Mesendoderm (in vitro differentiated cells): ENCODE measurements at regions not wholly inside any gene's neighbourhood (a gene's known extent, or its start where the extent isn't known, plus 50 kb on each side); places are given as distances from the start of the nearest gene placed in this dataset.

Source experiments
- DNase-seq: peaks from one replicate; pipeline ENCODE4 v3.0.0; 2013
- H2AK5ac ChIP-seq: 2 replicates; pipeline ENCODE4 v1.6.1; 2013; ENCODE audit warnings: low read length, inconsistent platforms
- H2BK120ac ChIP-seq: 2 replicates; pipeline ENCODE4 v1.6.1; 2013; ENCODE audit warnings: low read depth, mild to moderate bottlenecking, low read length, moderate library complexity, mixed read lengths
- H2BK15ac ChIP-seq: replicated peaks from 2 replicates; pipeline ENCODE4 v1.6.1; 2013; ENCODE audit warnings: low read depth, mild to moderate bottlenecking, moderate library complexity
- H2BK5ac ChIP-seq: 2 replicates; pipeline ENCODE4 v1.6.1; 2013; ENCODE audit warnings: low read length, inconsistent platforms
- H3K18ac ChIP-seq: 2 replicates; pipeline ENCODE4 v1.6.1; 2013; ENCODE audit warnings: mild to moderate bottlenecking, low read length, mixed read lengths
- H3K23ac ChIP-seq: one replicate; pipeline ENCODE4 v1.6.1; 2013; ENCODE audit warnings: low read length
- H3K27ac ChIP-seq: 2 replicates; pipeline ENCODE4 v1.5.1; 2013; ENCODE audit warnings: low read depth, mild to moderate bottlenecking, inconsistent platforms, low read length, moderate library complexity
- H3K27me3 ChIP-seq: 2 replicates; pipeline ENCODE4 v1.6.1; 2013; ENCODE audit warnings: low read length, control low read depth, mild to moderate bottlenecking, inconsistent platforms; ENCODE audit not compliant: insufficient read depth, poor library complexity
- H3K36me3 ChIP-seq: 2 replicates; pipeline ENCODE4 v1.6.1; 2013; ENCODE audit warnings: low read length, inconsistent platforms; ENCODE audit not compliant: control insufficient read depth, insufficient read depth
- H3K4ac ChIP-seq: one replicate; pipeline ENCODE4 v1.6.1; 2013; ENCODE audit warnings: low read depth, mild to moderate bottlenecking, low read length, moderate library complexity
- H3K4me1 ChIP-seq: 2 replicates; pipeline ENCODE4 v1.6.1; 2013; ENCODE audit warnings: low read depth, low read length, inconsistent platforms; ENCODE audit not compliant: control insufficient read depth
- H3K4me2 ChIP-seq: 2 replicates; pipeline ENCODE4 v1.6.1; 2013; ENCODE audit warnings: low read length
- H3K4me3 ChIP-seq: 2 replicates; pipeline ENCODE4 v1.5.1; 2013; ENCODE audit warnings: mild to moderate bottlenecking, low read length
- H3K56ac ChIP-seq: one replicate; pipeline ENCODE4 v1.6.1; 2013; ENCODE audit warnings: low read length
- H3K79me1 ChIP-seq: 2 replicates; pipeline ENCODE4 v1.6.1; 2013; ENCODE audit warnings: low read length, inconsistent platforms
- H3K79me2 ChIP-seq: 2 replicates; pipeline ENCODE4 v1.6.1; 2013; ENCODE audit warnings: mild to moderate bottlenecking, low read length; ENCODE audit not compliant: control insufficient read depth, insufficient read depth
- H3K9ac ChIP-seq: 2 replicates; pipeline ENCODE4 v1.6.1; 2013; ENCODE audit warnings: low read length, inconsistent platforms
- H4K5ac ChIP-seq: one replicate; pipeline ENCODE4 v1.6.1; 2013; ENCODE audit warnings: low read length
- H4K8ac ChIP-seq: one replicate; pipeline ENCODE4 v1.6.1; 2013; ENCODE audit warnings: low read depth, mild to moderate bottlenecking, control low read depth, low read length, moderate library complexity
- WGBS: extraction: QIAGEN DNeasy Blood & Tissue Kit; methylation state at CpG from one replicate; pipeline ENCODE4 v1.1.7; 2013; ENCODE audit warnings: low lambda C conversion rate, missing lambda C conversion rate; ENCODE audit not compliant: insufficient coverage; ENCODE audit errors: extremely low coverage; 5-methylcytosine and 5-hydroxymethylcytosine counted together

DNA sequence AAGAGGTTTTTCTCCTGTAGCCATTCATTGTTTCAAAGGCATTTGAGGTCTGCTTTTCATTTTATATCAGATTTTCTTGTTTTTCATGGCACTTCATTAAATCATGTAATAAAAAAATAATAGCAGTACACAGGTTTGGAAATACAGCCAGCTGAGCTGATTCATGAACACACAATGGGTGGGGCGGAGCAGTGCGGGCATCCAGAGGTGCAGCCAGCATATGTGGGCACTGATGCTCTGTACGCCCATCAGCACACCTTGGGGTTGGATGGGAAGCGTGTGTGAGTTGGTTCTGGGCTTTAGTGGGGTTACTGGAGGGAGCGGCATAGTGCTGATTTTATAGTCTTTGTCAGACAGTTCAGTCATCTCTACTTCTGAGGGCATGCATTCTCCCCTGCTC is 54.2 kb upstream of the IRX4 start:
- Histone ChIP-seq H3K4me1 (no peaks in the 10 kb centered on the region), H3K18ac (no peak overlapping the region), H3K79me2 (no peaks in the 10 kb centered on the region), H4K8ac (no peak overlapping the region), H3K36me3 (no peaks in the 10 kb centered on the region), H3K4me2 (no peak overlapping the region), H3K23ac (no peak overlapping the region), H3K27ac (no peak overlapping the region), H3K56ac (no peak overlapping the region), H3K4ac (no peak overlapping the region), H3K9ac (no peak overlapping the region), H3K27me3 (no peaks in the 10 kb centered on the region), H2BK120ac (no peak overlapping the region), H2AK5ac (no peak overlapping the region), H2BK15ac (no peak overlapping the region), H3K4me3 (no peak overlapping the region), H2BK5ac (no peak overlapping the region), H4K5ac (no peak overlapping the region), H3K79me1 (no peaks in the 10 kb centered on the region)
- no peak for DNase-seq
- no CpG with 5 or more reads among the region's 5 CpGs for WGBS

- no peak overlapping the region for H3K4me3 ChIP-seq
- H2BK120ac ChIP-seq: no peak overlapping the region
- no peaks in the 10 kb centered on the region for H3K79me1 ChIP-seq
- H2AK5ac ChIP-seq: no peak overlapping the region
- no peak overlapping the region for H2BK15ac ChIP-seq
- no peak overlapping the region for H4K5ac ChIP-seq
- WGBS: no CpG with 5 or more reads among the region's 4 CpGs
- H3K56ac ChIP-seq: no peak overlapping the region
- H3K4ac ChIP-seq: no peak overlapping the region
- no peak overlapping the region for H2BK5ac ChIP-seq
- H3K4me2 ChIP-seq: no peak overlapping the region
- DNase-seq: peak; percentile 40
- H3K27me3 ChIP-seq: no peaks in the 10 kb centered on the region
- no peak overlapping the region for H3K9ac ChIP-seq
- no peak overlapping the region for H3K27ac ChIP-seq
- no peak overlapping the region for H3K18ac ChIP-seq
- H3K4me1 ChIP-seq: no peaks in the 10 kb centered on the region
- no peaks in the 10 kb centered on the region for H3K79me2 ChIP-seq
- no peak overlapping the region for H4K8ac ChIP-seq
- H3K36me3 ChIP-seq: no peaks in the 10 kb centered on the region
- H3K23ac ChIP-seq: no peak overlapping the region
These were observed 53.7 kb upstream of the IRX4 start for GRCh38 chr5:1936413-1936812.

- Histone ChIP-seq H2BK120ac (no peak overlapping the region), H4K8ac (no peak overlapping the region), H3K56ac (no peak overlapping the region), H3K27me3 (no peaks in the 10 kb centered on the region), H2AK5ac (no peak overlapping the region), H3K4me3 (no peak overlapping the region), H3K27ac (no peak overlapping the region), H4K5ac (no peak overlapping the region), H3K4me2 (no peak overlapping the region), H3K36me3 (no peaks in the 10 kb centered on the region), H3K4me1 (no peaks in the 10 kb centered on the region), H3K79me1 (no peaks in the 10 kb centered on the region), H3K79me2 (no peaks in the 10 kb centered on the region), H3K18ac (no peak overlapping the region), H3K9ac (no peak overlapping the region), H2BK5ac (no peak overlapping the region), H3K23ac (no peak overlapping the region), H2BK15ac (no peak overlapping the region), H3K4ac (no peak overlapping the region)
- no peak for DNase-seq
- WGBS: no CpG with 5 or more reads among the region's 20 CpGs
These were observed 52.2 kb upstream of the IRX4 start for GRCh38 chr5:1934801-1935429.

DNA sequence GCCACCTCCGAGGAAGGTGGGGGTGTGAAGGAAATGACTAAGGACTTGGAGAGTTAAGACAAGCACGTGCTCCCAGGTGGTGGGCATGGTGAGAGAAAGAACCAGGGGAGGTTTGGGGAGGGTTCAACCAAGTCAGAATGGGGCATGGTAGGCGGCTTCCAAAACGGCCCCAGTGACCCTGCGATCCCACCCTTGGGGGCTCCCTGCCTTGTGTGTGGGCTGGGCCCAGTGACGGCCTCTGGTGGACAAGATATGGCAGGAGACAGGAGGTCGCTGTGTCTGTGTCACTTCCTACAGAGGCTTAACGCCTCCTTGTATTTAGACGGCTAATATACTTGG is 51.3 kb upstream of the IRX4 start:
- H3K79me1 ChIP-seq: no peaks in the 10 kb centered on the region
- H3K4me1 ChIP-seq: no peaks in the 10 kb centered on the region
- no peak overlapping the region for H4K8ac ChIP-seq
- peak; percentile 16 for DNase-seq
- no peaks in the 10 kb centered on the region for H3K36me3 ChIP-seq
- H3K9ac ChIP-seq: no peak overlapping the region
- no peak overlapping the region for H3K4me2 ChIP-seq
- no peak overlapping the region for H2BK15ac ChIP-seq
- H2BK5ac ChIP-seq: no peak overlapping the region
- H4K5ac ChIP-seq: no peak overlapping the region
- no peak overlapping the region for H2BK120ac ChIP-seq
- no peak overlapping the region for H3K27ac ChIP-seq
- no peak overlapping the region for H3K18ac ChIP-seq
- no peaks in the 10 kb centered on the region for H3K27me3 ChIP-seq
- H3K4ac ChIP-seq: no peak overlapping the region
- H3K4me3 ChIP-seq: no peak overlapping the region
- H2AK5ac ChIP-seq: no peak overlapping the region
- no CpG with 5 or more reads among the region's 9 CpGs for WGBS
- H3K23ac ChIP-seq: no peak overlapping the region
- no peaks in the 10 kb centered on the region for H3K79me2 ChIP-seq
- H3K56ac ChIP-seq: no peak overlapping the region

DNA sequence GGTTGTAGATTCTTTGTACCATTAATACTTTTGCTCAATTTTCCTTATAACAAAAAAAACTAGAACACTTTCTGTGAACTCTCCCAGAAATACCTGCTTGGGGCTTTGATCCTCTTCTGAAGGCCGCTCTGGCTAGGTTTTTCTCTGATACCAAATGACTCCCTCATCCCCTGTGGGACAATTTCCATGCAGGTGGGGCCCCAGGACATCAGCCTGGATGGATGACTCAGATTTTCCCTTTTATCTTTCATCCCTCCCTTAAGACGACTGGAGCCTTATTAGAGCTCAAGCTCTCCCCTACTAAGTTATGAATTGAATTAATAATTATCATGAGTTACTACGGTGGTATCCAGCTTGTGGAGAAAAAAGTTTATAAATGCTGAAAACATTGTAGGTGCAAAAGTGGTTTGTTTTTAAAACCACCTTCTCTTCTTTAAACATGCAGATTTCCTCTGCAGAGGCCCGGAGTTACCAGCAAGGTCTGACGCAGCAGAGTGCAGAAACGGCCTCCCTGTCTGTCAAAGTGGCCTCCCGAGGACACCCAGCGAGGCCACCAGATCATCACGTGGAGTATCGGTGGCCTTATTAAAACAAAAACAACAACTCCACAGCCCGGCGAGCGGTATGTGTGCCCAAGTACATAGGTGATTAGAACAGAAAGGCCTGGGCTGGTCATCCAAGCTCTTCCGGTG is 50.8 kb upstream of the IRX4 start:
- Histone ChIP-seq H3K79me2 (no peaks in the 10 kb centered on the region), H4K5ac (no peak overlapping the region), H3K9ac (no peak overlapping the region), H4K8ac (no peak overlapping the region), H2AK5ac (no peak overlapping the region), H3K18ac (no peak overlapping the region), H2BK15ac (no peak overlapping the region), H2BK5ac (no peak overlapping the region), H3K23ac (no peak overlapping the region), H3K4me2 (no peak overlapping the region), H3K56ac (no peak overlapping the region), H3K27me3 (no peaks in the 10 kb centered on the region), H3K4me1 (no peaks in the 10 kb centered on the region), H3K79me1 (no peaks in the 10 kb centered on the region), H3K27ac (no peak overlapping the region), H3K4ac (no peak overlapping the region), H2BK120ac (no peak overlapping the region), H3K4me3 (no peak overlapping the region), H3K36me3 (no peaks in the 10 kb centered on the region)
- DNase-seq: peak; percentile 28
- WGBS: no CpG with 5 or more reads among the region's 14 CpGs
